Suppressor macrophage (primary cell): ENCODE measurements at regions not wholly inside any gene's neighbourhood (a gene's known extent, or its start where the extent isn't known, plus 50 kb on each side); places are given as distances from the start of the nearest gene placed in this dataset.
A peak's percentile ranks its signal among the peaks of the same experiment; 100 is the strongest.

Source experiments
- DNase-seq, 4 experiments: peaks; one replicate each; pipeline ENCODE4 v3.0.0-alpha.2; 2020 to 2022

- DNase-seq: peak; percentile 19 to 71 (median 56)
These were observed 377.0 kb downstream of the PDGFC start for GRCh38 chr4:156594624-156595023.

GRCh38 chr4:156593464-156593863, 378.1 kb downstream of the PDGFC start:
- DNase-seq: peak in 1 of 4 experiments; percentile 16

DNA sequence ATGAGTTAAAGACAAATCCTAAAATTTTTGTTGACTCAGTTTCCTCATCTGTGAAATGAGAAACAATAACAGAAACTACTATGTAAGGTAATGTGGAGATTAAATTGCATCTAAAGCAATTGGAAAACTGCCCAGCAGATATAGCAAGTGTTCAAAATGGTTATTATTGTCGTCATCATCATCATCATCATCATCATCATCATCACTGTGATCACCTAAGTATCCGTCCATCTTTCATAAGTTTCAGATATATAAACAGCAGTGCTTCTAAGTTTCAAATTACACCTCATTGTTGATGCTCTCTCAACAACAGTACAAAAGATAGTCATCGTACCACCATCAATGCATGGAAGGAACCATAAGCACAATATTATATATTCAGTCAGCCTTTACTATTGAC, 379.9 kb downstream of the PDGFC start:
- no peak for DNase-seq

GRCh38 chr4:156584100-156584499, 387.5 kb downstream of the PDGFC start:
- DNase-seq: no peak

- DNase-seq: no peak
These were observed 388.3 kb downstream of the PDGFC start for GRCh38 chr4:156583265-156583664.

DNA sequence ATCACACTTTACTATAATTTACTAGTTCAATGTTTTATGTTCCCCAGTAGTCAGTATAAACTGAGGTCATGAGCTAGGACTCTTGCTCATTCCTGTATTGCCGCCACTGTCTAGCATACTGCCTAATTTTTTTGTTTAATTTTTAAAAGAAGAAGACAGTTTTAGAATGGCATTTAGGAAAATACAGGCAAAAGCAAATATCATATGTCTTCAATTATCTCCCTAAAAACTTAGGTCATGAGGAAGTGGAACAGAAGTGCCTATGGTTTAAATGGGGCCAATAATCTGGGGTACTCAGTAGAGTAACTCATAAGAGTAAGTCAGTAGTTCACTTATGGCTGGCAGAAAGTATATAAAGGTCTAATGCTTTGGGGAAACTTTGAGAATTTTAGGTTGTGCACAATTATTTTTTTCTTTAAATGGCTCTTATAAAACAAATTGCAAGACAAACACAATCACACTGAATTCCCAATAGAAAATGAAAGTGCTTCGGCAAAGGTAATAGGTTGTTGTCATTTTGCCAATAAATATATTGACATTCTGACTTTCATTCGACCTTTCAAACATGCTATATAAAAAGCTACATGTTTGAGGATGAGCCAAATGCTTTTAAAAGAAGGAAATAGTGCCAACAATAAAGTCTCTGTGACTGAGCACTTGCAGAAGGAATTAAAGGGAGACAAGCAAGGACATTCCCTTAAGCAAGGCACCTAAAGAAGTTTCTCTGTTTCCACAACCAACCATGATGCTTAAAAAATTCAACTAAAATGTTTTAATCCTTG, 390.1 kb downstream of the PDGFC start:
- no peak for DNase-seq

GRCh38 chr4:156578713-156579112, 392.9 kb downstream of the PDGFC start:
- DNase-seq: no peak

DNA sequence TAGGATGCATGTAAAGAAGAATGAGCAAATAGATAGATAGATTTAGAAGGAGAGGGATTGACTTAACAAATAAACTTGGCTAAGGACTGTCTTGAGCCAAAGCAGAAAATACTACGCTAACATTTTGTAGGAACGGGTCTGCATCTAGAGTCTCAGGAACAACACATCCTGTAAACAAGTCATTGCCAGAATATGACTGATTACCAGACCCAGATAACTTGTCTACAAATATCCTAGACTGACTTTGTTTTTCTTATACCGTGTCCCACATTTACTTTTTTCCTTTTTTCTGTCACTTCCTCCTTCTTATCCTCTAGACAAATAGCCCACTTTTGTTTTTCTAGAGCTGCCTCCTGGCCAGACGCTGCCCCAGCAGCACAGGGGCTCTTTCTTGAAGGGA, 393.6 kb downstream of the PDGFC start:
- DNase-seq: no peak

GRCh38 chr4:156576946-156577345, 394.7 kb downstream of the PDGFC start:
- no peak for DNase-seq

DNA sequence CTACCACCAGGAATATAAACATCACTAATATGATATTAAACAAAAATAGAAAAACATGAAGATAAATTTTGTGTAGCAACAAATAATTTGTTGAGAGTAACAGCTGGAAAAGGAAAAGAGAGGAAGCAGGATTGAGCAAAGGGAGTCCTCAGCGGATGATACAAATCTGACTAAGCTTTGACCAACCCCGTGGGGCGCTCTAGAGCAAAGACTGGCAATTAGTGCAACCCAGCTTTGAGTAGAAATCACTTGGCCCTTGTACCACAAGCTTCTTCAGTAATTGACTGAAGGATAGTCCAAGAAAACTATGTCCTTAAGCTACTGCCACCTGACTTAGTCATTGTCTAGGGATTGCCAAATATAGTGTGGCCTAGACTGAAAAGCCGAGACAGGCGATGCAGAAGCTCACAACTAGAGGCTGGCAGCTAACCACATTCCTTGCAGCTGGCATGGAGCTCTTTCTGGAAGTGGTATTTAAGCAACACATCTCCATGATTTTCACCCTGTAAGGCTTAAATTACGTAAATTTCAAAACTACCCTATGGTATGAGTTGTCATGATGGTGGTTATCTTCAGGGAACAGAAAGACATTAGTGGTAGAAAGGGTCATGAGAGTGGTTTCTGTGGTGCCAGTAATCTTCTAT, 396.0 kb downstream of the PDGFC start:
- peak in 3 of 4 experiments; percentile 28 to 36 (median 33) for DNase-seq

- DNase-seq: no peak
These were observed 400.5 kb downstream of the PDGFC start for GRCh38 chr4:156571146-156571545.

GRCh38 chr4:156569535-156569934, 402.1 kb downstream of the PDGFC start:
- no peak for DNase-seq

GRCh38 chr4:156568484-156568883, 403.1 kb downstream of the PDGFC start:
- DNase-seq: no peak

- DNase-seq: no peak
These were observed 403.6 kb downstream of the PDGFC start for GRCh38 chr4:156568041-156568440.

DNA sequence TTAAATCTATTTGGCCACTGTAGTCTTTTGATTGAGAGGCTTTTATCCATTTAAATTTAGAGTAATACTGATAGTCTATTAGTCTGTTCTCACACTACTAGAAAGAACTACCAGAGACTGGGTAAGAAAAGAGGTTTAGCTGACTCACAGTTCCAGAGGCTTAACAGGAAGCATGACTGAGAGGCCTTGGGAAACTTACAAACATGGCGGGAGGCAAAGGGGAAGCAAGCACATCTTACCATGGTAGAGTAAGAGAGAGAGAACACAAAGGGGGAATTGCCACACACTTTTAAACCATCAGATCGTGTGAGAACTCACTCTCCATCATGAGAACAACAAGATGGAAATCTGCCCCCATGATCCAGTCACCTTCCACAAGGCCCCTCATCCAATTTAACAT, 410.9 kb downstream of the PDGFC start:
- DNase-seq: peak; percentile 48 to 78 (median 71)

DNA sequence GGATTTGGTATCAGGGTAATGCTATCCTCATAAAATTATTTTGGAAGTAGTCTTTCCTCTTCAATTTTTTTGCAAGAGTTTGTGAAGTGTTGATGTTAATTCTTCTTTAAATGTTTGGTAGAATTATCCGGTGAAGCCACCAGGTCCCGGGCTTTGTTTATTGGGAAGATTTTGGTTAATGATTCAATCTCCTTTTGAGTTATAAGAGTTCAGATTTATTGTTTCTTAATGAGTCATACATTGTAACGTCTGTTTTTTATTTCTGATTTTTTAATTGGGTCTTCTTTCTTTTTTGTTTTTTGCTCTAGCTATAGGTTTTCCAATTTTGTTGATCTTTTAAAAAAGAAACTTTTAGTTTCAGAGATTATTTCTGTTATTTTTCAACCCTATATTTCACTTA, 412.3 kb downstream of the PDGFC start:
- no peak for DNase-seq

GRCh38 chr4:156558373-156559025, 413.1 kb downstream of the PDGFC start:
- no peak for DNase-seq

DNA sequence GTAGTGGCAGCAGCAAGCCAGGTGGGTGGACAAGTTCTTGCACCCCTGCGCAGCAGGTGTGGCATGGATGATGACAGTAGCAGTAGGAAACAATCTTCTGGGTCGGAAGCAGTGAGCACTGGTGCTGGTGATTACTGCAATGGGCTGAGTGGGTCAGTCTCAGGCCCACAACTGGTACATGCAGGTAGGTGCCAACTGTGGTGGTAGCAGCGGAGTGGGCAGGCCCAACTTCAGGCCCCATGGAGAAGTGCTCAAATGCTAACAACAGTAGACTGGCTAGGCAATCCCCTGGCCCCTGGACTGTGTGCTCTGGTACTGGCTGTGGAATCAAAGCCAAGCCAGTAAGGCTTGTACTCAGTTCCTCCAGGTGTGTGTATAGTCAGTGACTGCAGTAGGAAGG, 413.7 kb downstream of the PDGFC start:
- no peak for DNase-seq

DNA sequence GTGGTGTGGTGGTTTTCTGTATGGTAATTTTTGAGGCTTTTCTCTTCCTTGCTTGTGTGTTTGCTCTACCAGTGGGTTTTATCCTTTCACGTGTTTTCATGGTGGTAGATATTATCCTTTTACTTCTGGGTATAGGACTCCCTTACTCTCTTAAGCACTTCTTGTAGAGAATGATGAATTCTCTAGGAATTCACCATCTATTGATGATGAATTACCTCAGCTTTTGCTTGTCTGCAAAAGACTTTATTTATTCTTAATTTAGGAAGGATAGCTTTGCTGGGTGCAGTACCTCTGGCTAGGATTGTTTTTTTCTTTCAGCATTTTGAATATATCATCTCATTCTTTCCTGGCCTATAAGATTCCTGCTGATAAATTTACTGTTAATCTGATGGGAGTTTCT, 415.3 kb downstream of the PDGFC start:
- no peak for DNase-seq

DNA sequence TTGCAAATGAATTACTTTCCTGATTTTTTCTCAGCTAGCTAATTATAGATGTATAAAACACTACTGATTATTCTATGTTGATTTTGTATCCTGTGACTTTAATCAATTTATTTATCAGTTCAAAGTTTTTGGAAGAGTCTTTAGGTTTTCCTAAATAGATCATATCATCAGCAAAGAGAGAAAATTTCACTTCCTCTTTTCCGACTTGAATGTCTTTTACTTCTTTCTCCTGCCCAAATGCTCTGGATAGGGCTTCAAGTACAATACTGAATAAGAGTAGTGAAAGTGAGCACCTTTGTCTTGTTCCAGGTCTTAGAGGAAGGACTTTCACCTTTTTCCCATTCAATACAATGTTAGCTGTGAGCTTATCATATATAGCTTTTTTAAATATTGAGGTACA, 417.9 kb downstream of the PDGFC start:
- peak in 2 of 4 experiments; percentile 26 to 47 for DNase-seq

DNA sequence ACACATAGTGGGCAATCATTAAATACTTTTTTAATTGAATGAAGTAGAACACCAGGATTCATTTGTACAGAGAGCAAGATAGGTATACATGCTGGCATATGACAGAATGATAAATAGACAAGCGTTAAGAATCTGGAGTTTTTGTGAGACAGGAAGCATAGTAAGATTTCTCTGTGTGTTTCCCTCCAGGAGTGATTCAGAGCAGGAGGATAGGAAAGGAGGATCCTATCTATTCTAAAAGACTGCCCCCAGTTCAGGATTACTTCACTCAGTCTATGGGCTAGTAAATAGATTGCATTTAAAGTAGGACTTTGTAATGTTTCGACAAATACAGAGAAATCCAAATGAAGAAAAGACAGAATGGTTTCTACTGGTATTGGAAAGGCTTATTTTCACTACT, 423.7 kb downstream of the PDGFC start:
- DNase-seq: no peak

DNA sequence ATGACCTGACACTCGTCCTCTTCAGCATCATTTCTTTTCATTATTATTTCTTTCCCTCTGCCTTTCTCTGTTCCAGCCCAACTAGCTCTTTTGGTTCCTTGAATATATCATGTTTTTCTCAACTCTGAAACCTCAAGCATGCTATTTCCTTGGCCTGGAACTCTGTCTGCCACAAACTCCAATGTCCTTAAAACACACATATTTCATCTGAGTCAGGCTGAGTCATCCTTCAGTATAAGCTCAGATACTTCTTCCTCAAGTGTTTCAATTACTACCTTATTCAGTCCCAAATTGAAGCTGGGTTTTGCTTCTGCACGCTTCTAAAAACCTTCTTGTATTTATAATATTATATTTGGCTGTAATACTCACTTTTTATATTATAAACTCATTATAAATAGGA, 424.2 kb downstream of the PDGFC start:
- peak; percentile 7 to 55 (median 38) for DNase-seq

DNA sequence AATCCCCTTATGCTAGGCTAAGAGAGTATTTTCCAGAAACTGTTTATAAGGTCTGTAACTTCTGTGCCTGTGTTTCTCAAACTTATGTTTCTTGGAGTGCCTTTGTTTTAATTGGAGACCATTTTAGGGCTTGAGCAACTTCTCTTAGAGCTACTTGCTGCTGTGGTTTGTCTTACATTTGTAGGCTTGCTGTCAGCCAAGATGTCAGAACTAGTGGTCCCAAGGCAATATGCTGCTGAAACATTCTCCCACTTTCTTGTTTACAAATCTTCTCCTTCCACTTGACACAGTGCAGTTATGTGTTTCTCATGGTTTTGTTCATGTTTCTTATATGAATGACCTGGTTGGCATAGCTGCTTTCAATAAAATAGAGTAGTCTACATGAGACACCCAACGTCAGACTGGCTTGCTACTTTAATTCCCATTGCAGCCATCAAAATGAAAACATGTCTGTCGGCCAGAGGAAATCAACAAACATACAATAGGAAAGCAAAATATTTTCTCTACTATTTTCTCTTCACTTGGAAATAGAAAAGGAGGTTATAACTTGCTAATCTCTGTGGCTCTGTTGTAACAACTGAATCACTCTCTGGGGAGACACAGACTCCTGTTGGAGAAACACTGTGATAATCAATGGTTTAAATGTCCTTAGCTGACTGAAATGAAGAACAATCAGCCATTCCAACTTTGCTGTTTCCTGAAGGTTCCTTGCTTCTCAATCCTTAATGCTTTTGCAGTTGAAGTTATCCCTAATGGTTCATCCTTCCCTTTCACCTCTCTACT, 426.4 kb downstream of the PDGFC start:
- no peak for DNase-seq
